ENCODE measurements at regions not wholly inside any gene's neighbourhood (a gene's known extent, or its start where the extent isn't known, plus 50 kb on each side); places are given as distances from the start of the nearest gene placed in this dataset.

DNA sequence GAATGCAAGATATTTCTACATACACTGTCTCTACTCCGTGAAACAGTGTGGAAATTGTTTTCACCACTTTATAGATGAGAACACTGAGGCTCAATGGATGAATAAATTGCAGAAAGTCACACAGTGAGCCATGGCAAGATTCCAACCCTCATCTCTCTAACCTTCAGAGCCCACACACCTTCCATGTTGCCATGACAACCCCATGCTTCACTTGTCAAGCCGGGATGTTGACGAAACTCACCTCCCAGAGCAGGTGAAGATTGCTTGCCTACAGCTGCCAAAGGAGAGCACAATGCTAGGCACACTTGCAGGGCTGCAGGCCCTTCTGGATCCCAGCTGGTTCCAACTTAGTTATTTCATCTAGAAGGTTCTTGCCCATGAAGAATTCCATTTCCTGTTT, 71.4 kb upstream of the SEZ6L start:
- TF ChIP-seq RAD21 (CRISPR knock-in tag; conservative IDR thresholded peaks at IDR 0.05 in 1 of 2, IDR thresholded peaks at IDR 0.05 in 1 of 2) (no peak), ZFX (CRISPR knock-in tag; IDR thresholded peaks at IDR 0.05) (no peak)
